Neural cell (in vitro differentiated cells): ENCODE measurements at regions not wholly inside any gene's neighbourhood (a gene's known extent, or its start where the extent isn't known, plus 50 kb on each side); places are given as distances from the start of the nearest gene placed in this dataset.

Experiments
- H2AFZ ChIP-seq: fragments of 200-600, 300-800 bp; sonication (generic), shearing (Covaris generic); 2 replicates; pipeline ENCODE4 v1.6.0; 2014; ENCODE audit warnings: low read depth, mild to moderate bottlenecking, antibody characterized with exemption, low read length, moderate library complexity
- H3F3A ChIP-seq: fragments of 200-600 bp; shearing (Covaris generic); 2 replicates; pipeline ENCODE4 v1.6.1; 2016; ENCODE audit warnings: mild to moderate bottlenecking, moderate library complexity, mixed read lengths, antibody characterized with exemption, low read length; ENCODE audit not compliant: insufficient read depth, poor library complexity, severe bottlenecking
- H3K27ac ChIP-seq: fragments of 200-600, 300-800 bp; sonication (generic), shearing (Covaris generic); 2 replicates; pipeline ENCODE4 v1.5.1; 2014; ENCODE audit warnings: mild to moderate bottlenecking, low read length, moderate library complexity
- H3K27me3 ChIP-seq: fragments of 300-800, 200-600 bp; sonication (generic), shearing (Covaris generic); 2 replicates; pipeline ENCODE4 v1.6.0; 2014; ENCODE audit warnings: mild to moderate bottlenecking, low read depth, low read length, moderate library complexity; ENCODE audit not compliant: insufficient read depth
- H3K36me3 ChIP-seq: fragments of 300-800, 200-600 bp; sonication (generic), shearing (Covaris generic); 2 replicates; pipeline ENCODE4 v1.5.1; 2014; ENCODE audit warnings: mild to moderate bottlenecking, antibody characterized with exemption, low read length, moderate library complexity; ENCODE audit not compliant: insufficient read depth
- H3K4me2 ChIP-seq: fragments of 300-800, 200-600 bp; sonication (generic), shearing (Covaris generic); 2 replicates; pipeline ENCODE4 v1.6.0; 2014; ENCODE audit warnings: mild to moderate bottlenecking, low read length
- H3K4me3 ChIP-seq: fragments of 300-800, 200-600 bp; sonication (generic), shearing (Covaris generic); 2 replicates; pipeline ENCODE4 v1.5.1; 2014; ENCODE audit warnings: mild to moderate bottlenecking, low read length, moderate library complexity
- H3K79me2 ChIP-seq: fragments of 200-600 bp; shearing (Covaris generic); replicated peaks from 2 replicates; pipeline ENCODE4 v1.6.0; 2014; ENCODE audit warnings: mild to moderate bottlenecking, low read length, moderate library complexity; ENCODE audit not compliant: insufficient read depth
- H3K9ac ChIP-seq: fragments of 300-800, 200-600 bp; sonication (generic), shearing (Covaris generic); 2 replicates; pipeline ENCODE4 v1.6.1; 2016; ENCODE audit warnings: mild to moderate bottlenecking, low read length, mixed read lengths
- H3K9me2 ChIP-seq: fragments of 200-600 bp; shearing (Covaris generic); 2 replicates; pipeline ENCODE4 v1.6.1; 2016; ENCODE audit warnings: mild to moderate bottlenecking, low read length, mixed read lengths; ENCODE audit not compliant: insufficient read depth
- H3K9me3 ChIP-seq: fragments of 200-600, 300-800 bp; sonication (generic), shearing (Covaris generic); 2 replicates; pipeline ENCODE4 v1.6.1; 2016; ENCODE audit warnings: mild to moderate bottlenecking, mixed run types, low read length, moderate library complexity, mixed read lengths
- H4K20me1 ChIP-seq: fragments of 200-600 bp; shearing (Covaris generic); 2 replicates; pipeline ENCODE4 v1.6.1; 2016; ENCODE audit warnings: mild to moderate bottlenecking, mixed run types; ENCODE audit not compliant: insufficient read depth
- CTCF ChIP-seq: fragments of 450-650 bp; IDR thresholded peaks from 2 replicates; pipeline ENCODE4 v1.5.1; 2014; ENCODE audit warnings: antibody characterized with exemption, mild to moderate bottlenecking, moderate library complexity; ENCODE audit not compliant: poor library complexity, severe bottlenecking
- EP300 ChIP-seq: fragments of 450-650 bp; conservative IDR thresholded peaks from 2 replicates; pipeline ENCODE4 v1.6.1; 2014; ENCODE audit warnings: antibody characterized with exemption, mild to moderate bottlenecking, moderate library complexity; ENCODE audit not compliant: poor library complexity, severe bottlenecking
- EZH2 ChIP-seq: fragments of 200-600, 300-800 bp; shearing (Covaris generic), sonication (generic); IDR thresholded peaks from 2 replicates; pipeline ENCODE4 v1.6.1; 2014; ENCODE audit warnings: antibody characterized with exemption, low read length, borderline replicate concordance, mild to moderate bottlenecking; ENCODE audit not compliant: insufficient read depth, poor library complexity, severe bottlenecking
- MXI1 ChIP-seq: fragments of 450-650 bp; conservative IDR thresholded peaks from 2 replicates; pipeline ENCODE4 v1.6.1; 2014; ENCODE audit warnings: antibody characterized with exemption, mild to moderate bottlenecking; ENCODE audit not compliant: poor library complexity, severe bottlenecking
- POLR2AphosphoS5 ChIP-seq: IDR thresholded peaks from 2 replicates; pipeline ENCODE4 v1.6.1; 2012
- RAD21 ChIP-seq: fragments of 450-650 bp; conservative IDR thresholded peaks from 2 replicates; pipeline ENCODE4 v1.6.1; 2014; ENCODE audit warnings: antibody characterized with exemption, mild to moderate bottlenecking, moderate library complexity
- REST ChIP-seq: IDR thresholded peaks from 2 replicates; pipeline ENCODE4 v1.6.1; 2012; ENCODE audit warnings: borderline replicate concordance
- SMC3 ChIP-seq: fragments of 450-650 bp; conservative IDR thresholded peaks from 2 replicates; pipeline ENCODE4 v1.6.1; 2014; ENCODE audit warnings: antibody characterized with exemption, mild to moderate bottlenecking, moderate library complexity; ENCODE audit not compliant: poor library complexity
- TAF1 ChIP-seq: IDR thresholded peaks from 2 replicates; pipeline ENCODE4 v1.6.1; 2012; ENCODE audit warnings: low read depth

GRCh38 chr2:196421880-196422279 lies 217.6 kb upstream of the CCDC150 start:
- Histone ChIP-seq H3K27ac (no peak overlapping the region), H3K4me2 (no peak overlapping the region), H3K9ac (no peak overlapping the region), H3K36me3 (no peaks in the 10 kb centered on the region), H4K20me1 (no peaks in the 10 kb centered on the region), H3K4me3 (no peak overlapping the region), H3K79me2 (no peaks in the 10 kb centered on the region), H3K9me2 (no peaks in the 10 kb centered on the region), H3K27me3 (no peaks in the 10 kb centered on the region), H3F3A (no peaks in the 10 kb centered on the region), H2AFZ (no peak overlapping the region), H3K9me3 (no peaks in the 10 kb centered on the region)
- TF ChIP-seq EP300, result no peak
- no peak for TF ChIP-seq RAD21
- TF ChIP-seq SMC3, result no peak
- TF ChIP-seq REST, result no peak
- TF ChIP-seq MXI1, result no peak
- no peak for TF ChIP-seq CTCF
- TF ChIP-seq POLR2AphosphoS5, result no peak
- no peak for TF ChIP-seq TAF1
- TF ChIP-seq EZH2, result no peak

GRCh38 chr2:196422361-196422760 lies 217.2 kb upstream of the CCDC150 start:
- no peaks in the 10 kb centered on the region for H3K36me3 ChIP-seq
- H3F3A ChIP-seq, result no peaks in the 10 kb centered on the region
- H3K9ac ChIP-seq, result no peak overlapping the region
- no peaks in the 10 kb centered on the region for H3K79me2 ChIP-seq
- H3K9me3 ChIP-seq, result no peaks in the 10 kb centered on the region
- TF ChIP-seq MXI1 (no peak), SMC3 (no peak), RAD21 (no peak), CTCF (no peak), POLR2AphosphoS5 (no peak)
- no peak overlapping the region for H3K4me2 ChIP-seq
- H3K9me2 ChIP-seq, result no peaks in the 10 kb centered on the region
- H3K4me3 ChIP-seq, result no peak overlapping the region
- H3K27me3 ChIP-seq, result no peaks in the 10 kb centered on the region
- H3K27ac ChIP-seq, result no peak overlapping the region
- H2AFZ ChIP-seq, result no peak overlapping the region
- no peaks in the 10 kb centered on the region for H4K20me1 ChIP-seq
